Endodermal cell (in vitro differentiated cells): ENCODE measurements at regions not wholly inside any gene's neighbourhood (a gene's known extent, or its start where the extent isn't known, plus 50 kb on each side); places are given as distances from the start of the nearest gene placed in this dataset.
A peak's percentile ranks its signal among the peaks of the same experiment; 100 is the strongest.

Experiments
- DNase-seq: peaks from one replicate; pipeline ENCODE4 v3.0.0-alpha.2; 2017
- H3K27ac ChIP-seq: 2 replicates; pipeline ENCODE4 v1.5.1; 2013; ENCODE audit warnings: mild to moderate bottlenecking, low read depth, low read length, moderate library complexity
- H3K27me3 ChIP-seq: 2 replicates; pipeline ENCODE4 v1.6.1; 2013; ENCODE audit warnings: mild to moderate bottlenecking, low read length, moderate library complexity; ENCODE audit not compliant: insufficient read depth, control insufficient read depth, poor library complexity, severe bottlenecking
- H3K36me3 ChIP-seq: 2 replicates; pipeline ENCODE4 v1.7.0; 2013; ENCODE audit warnings: mild to moderate bottlenecking, low read length, moderate library complexity; ENCODE audit not compliant: control insufficient read depth, insufficient read depth
- H3K4me1 ChIP-seq: one replicate; pipeline ENCODE4 v1.7.0; 2013; ENCODE audit warnings: low read length; ENCODE audit not compliant: control insufficient read depth, insufficient read depth
- H3K4me3 ChIP-seq: 2 replicates; pipeline ENCODE4 v1.5.1; 2013; ENCODE audit warnings: mild to moderate bottlenecking, low read length, moderate library complexity
- H3K9ac ChIP-seq: 2 replicates; pipeline ENCODE4 v1.6.1; 2013; ENCODE audit warnings: mild to moderate bottlenecking, low read length, moderate library complexity; ENCODE audit not compliant: poor library complexity, severe bottlenecking; ENCODE audit errors: extremely low read depth
- H3K9me3 ChIP-seq: 2 replicates; pipeline ENCODE4 v1.6.1; 2013; ENCODE audit warnings: mild to moderate bottlenecking, low read length, moderate library complexity; ENCODE audit not compliant: control insufficient read depth
- H3K27ac Mint-ChIP-seq: 2 replicates; pipeline ENCODE4 v1.8.0; 2020; ENCODE audit warnings: mixed read lengths
- H3K27me3 Mint-ChIP-seq: 2 replicates; pipeline ENCODE4 v1.8.0; 2021; ENCODE audit warnings: mild to moderate bottlenecking, mixed read lengths; ENCODE audit not compliant: insufficient read depth
- H3K36me3 Mint-ChIP-seq: 2 replicates; pipeline ENCODE4 v1.8.0; 2020; ENCODE audit warnings: low read depth, mixed read lengths
- H3K4me1 Mint-ChIP-seq: 2 replicates; pipeline ENCODE4 v1.8.0; 2020; ENCODE audit warnings: mixed read lengths
- H3K4me3 Mint-ChIP-seq: 2 replicates; pipeline ENCODE4 v1.8.0; 2020; ENCODE audit warnings: mild to moderate bottlenecking, moderate library complexity, mixed read lengths
- H3K9me3 Mint-ChIP-seq: 2 replicates; pipeline ENCODE4 v1.8.0; 2020; ENCODE audit warnings: mild to moderate bottlenecking, mixed read lengths
- WGBS, 2 experiments: methylation state at CpG; one replicate each; pipeline versions ENCODE4 v1.1.5 to v1.1.7; 2013; ENCODE audit warnings: missing lambda C conversion rate in 2 of 2, mixed read lengths in 1 of 2; ENCODE audit not compliant: insufficient coverage in 1 of 2, insufficient read length in 1 of 2; 5-methylcytosine and 5-hydroxymethylcytosine counted together
- TF ChIP-seq, protein P1 (sequence below): fragments of 200-600 bp; sonication (generic); conservative IDR thresholded peaks from 2 replicates; pipeline ENCODE4 v1.5.0; 2021; ENCODE audit warnings: antibody characterized with exemption, mild to moderate bottlenecking

DNA sequence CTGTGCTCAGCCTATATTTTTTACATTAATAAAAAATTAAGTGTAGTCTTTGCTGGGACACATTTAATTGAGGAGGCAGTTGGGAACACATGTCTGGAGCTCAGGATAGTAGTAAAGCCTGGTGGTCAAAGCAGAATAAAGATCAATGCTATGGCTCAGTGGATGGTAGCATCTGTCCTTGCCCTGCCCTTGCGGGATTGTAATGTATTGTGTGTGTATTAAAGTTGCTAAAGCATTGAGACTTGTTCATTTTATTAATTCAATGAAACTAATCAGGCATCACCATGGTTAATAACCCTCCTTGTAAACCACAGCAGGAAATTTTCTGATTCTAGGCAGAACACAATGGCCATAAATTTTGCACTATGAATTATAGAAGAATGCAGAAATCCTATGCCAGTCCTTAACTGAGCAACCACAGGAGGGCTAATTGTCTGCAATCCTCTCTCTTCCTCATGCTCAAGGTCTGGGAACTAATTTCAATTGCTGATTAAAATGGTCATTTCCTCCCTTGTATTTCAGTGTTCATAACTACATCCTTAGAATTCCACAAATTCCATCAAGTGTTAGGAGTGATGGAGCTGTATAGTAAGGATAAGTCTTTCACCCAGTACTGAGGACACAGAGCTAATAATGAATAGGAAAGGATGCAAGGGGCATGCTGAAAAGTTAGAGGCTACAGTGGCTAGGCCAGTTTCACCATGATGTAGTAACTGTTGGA lies 403.2 kb upstream of the DDI1 start:
- WGBS, 2 experiments = 57% methylated on average over 1 of the region's 1 CpG; no CpG with 5 or more reads in 1 of the 2 experiments
- Histone ChIP-seq H3K36me3 (no peaks in the 10 kb centered on the region), H3K9me3 (no peaks in the 10 kb centered on the region), H3K4me1 (no peaks in the 10 kb centered on the region), H3K9ac (no peak overlapping the region), H3K27ac (peak overlapping the region; percentile 47), H3K4me3 (no peak overlapping the region), H3K27me3 (no peaks in the 10 kb centered on the region)
- Mint-ChIP-seq H3K4me3 (no peak overlapping the region), H3K4me1 (peaks cover 3% of the 10 kb centered on the region), H3K27ac (peak overlapping the region; percentile 61), H3K9me3 (peaks cover 11% of the 10 kb centered on the region), H3K36me3 (no peaks in the 10 kb centered on the region), H3K27me3 (no peaks in the 10 kb centered on the region)
- TF ChIP-seq, protein P1, sequence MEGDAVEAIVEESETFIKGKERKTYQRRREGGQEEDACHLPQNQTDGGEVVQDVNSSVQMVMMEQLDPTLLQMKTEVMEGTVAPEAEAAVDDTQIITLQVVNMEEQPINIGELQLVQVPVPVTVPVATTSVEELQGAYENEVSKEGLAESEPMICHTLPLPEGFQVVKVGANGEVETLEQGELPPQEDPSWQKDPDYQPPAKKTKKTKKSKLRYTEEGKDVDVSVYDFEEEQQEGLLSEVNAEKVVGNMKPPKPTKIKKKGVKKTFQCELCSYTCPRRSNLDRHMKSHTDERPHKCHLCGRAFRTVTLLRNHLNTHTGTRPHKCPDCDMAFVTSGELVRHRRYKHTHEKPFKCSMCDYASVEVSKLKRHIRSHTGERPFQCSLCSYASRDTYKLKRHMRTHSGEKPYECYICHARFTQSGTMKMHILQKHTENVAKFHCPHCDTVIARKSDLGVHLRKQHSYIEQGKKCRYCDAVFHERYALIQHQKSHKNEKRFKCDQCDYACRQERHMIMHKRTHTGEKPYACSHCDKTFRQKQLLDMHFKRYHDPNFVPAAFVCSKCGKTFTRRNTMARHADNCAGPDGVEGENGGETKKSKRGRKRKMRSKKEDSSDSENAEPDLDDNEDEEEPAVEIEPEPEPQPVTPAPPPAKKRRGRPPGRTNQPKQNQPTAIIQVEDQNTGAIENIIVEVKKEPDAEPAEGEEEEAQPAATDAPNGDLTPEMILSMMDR = no peak
- DNase-seq = no peak

DNA sequence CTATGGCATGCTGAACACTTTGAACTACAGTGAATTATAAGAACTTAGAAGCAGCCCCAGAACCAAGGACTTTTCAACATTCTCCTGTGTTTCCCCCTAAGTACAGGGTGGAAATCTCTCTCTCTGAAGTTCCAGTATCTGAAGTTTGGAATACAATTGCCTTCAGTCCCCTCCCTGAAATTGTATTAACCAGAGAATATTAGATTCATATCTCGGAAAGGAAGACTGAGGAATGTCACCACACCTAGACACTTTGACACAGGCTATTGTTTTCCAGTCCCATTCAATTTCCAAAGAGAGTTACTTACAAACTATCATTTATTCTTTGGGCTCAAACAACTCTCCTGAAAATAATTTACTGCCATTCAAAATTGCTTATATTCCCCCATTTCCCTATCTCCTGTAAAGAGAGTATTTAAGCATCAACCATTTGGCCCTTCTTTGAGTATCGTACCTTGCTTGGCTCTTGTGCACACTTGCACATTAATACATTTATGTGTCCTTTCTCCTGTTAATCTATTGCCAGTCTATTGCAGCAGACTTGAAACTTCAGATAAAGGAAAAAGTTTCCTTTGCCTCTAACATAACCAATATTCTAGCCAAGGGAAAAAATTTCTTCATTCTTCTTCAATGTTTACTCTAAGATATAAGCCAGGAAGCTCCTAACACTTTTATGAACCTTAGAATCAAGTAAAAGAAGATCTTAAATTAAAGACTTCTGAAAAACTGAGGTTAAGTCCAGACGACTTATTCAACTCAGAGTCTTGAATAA lies 402.4 kb upstream of the DDI1 start:
- H3K36me3 Mint-ChIP-seq = no peaks in the 10 kb centered on the region
- no peak for DNase-seq
- Histone ChIP-seq H3K36me3 (no peaks in the 10 kb centered on the region), H3K4me1 (no peaks in the 10 kb centered on the region), H3K9ac (no peak overlapping the region), H3K9me3 (no peaks in the 10 kb centered on the region), H3K27ac (peak overlapping the region; percentile 40), H3K27me3 (no peaks in the 10 kb centered on the region), H3K4me3 (no peak overlapping the region)
- H3K4me1 Mint-ChIP-seq = peaks cover 3% of the 10 kb centered on the region
- no peaks in the 10 kb centered on the region for H3K27me3 Mint-ChIP-seq
- peaks cover 11% of the 10 kb centered on the region for H3K9me3 Mint-ChIP-seq
- H3K4me3 Mint-ChIP-seq = no peak overlapping the region
- WGBS, 2 experiments = 90 to 100% methylated on average over 3 of the region's 3 CpGs
- no peak overlapping the region for H3K27ac Mint-ChIP-seq
- TF ChIP-seq, protein P1 = no peak

DNA sequence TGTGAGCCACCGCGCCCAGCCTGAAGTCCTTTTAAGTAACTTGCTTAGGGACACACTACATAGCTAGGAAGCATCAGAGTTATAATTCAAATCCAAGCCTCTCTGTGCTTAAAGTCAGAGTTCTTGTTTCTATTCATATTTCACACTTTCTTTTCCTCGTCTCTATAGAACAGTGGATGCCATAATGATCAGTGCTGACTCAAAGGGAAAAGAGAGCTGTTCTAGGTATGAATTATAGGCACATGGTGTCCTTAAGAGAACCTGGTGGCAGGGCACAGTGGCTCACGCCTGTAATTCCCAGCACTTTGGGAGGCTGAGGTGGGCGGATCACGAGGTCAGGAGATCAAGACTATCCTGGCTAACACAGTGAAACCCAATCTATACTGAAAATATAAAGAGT lies 400.2 kb upstream of the DDI1 start:
- H3K9me3 ChIP-seq = no peaks in the 10 kb centered on the region
- no peak for DNase-seq
- H3K36me3 Mint-ChIP-seq = no peaks in the 10 kb centered on the region
- no peaks in the 10 kb centered on the region for H3K36me3 ChIP-seq
- TF ChIP-seq, protein P1 = no peak
- H3K27ac ChIP-seq = no peak overlapping the region
- H3K27me3 Mint-ChIP-seq = no peaks in the 10 kb centered on the region
- H3K9me3 Mint-ChIP-seq = peaks cover 11% of the 10 kb centered on the region
- no peak overlapping the region for H3K27ac Mint-ChIP-seq
- H3K4me1 ChIP-seq = no peaks in the 10 kb centered on the region
- H3K4me1 Mint-ChIP-seq = peaks cover 3% of the 10 kb centered on the region
- no peak overlapping the region for H3K9ac ChIP-seq
- no peak overlapping the region for H3K4me3 ChIP-seq
- WGBS, 2 experiments = 61 to 67% methylated on average over 3 to 6 of the region's 6 CpGs
- no peaks in the 10 kb centered on the region for H3K27me3 ChIP-seq
- H3K4me3 Mint-ChIP-seq = no peak overlapping the region
